ENCODE measurements at regions not wholly inside any gene's neighbourhood (a gene's known extent, or its start where the extent isn't known, plus 50 kb on each side); places are given as distances from the start of the nearest gene placed in this dataset.

GRCh38 chr22:47276450-47276820 lies 514.0 kb downstream of the TBC1D22A start:
- Mint-ChIP-seq H3K27ac (no peak overlapping the region), H3K27me3 (peaks cover 5% of the 10 kb centered on the region), H3K4me3 (no peak overlapping the region), H3K9me3 (ENCODE audit: insufficient read depth) (no peaks in the 10 kb centered on the region), H3K4me1 (no peaks in the 10 kb centered on the region)
- ATAC-seq (ENCODE audit: low read depth) (no peak), DNase-seq (no peak)
- H3K27me3 ChIP-seq (replicated peaks in 1 of 4; ENCODE audit: control extremely low read depth in 1 of 4, control insufficient read depth in 3 of 4, insufficient read depth in 4 of 4, low read length in 3 of 4) = peaks cover 0 to 3% (median 1%) of the 10 kb centered on the region in 4 experiments
- H3K9me3 ChIP-seq (ENCODE audit: control extremely low read depth in 1 of 3, control insufficient read depth in 2 of 3, insufficient read depth in 1 of 3, low read length in 2 of 3) = no peaks in the 10 kb centered on the region
- CTCF ChIA-PET = no interaction called here
- no peak overlapping the region for H3K27ac ChIP-seq (ENCODE audit: low read length in 2 of 2)
- no peaks in the 10 kb centered on the region for H4K20me1 ChIP-seq (ENCODE audit: control insufficient read depth, insufficient read depth, low read length, poor library complexity, severe bottlenecking)
- POLR2A ChIA-PET = no interaction called here
- H3K9ac ChIP-seq (ENCODE audit: low read length) = no peak overlapping the region
- no peak overlapping the region for H3K4me3 ChIP-seq (ENCODE audit: control extremely low read depth in 1 of 5, extremely low read depth in 1 of 5, insufficient read depth in 1 of 5, low read depth in 2 of 5, low read length in 4 of 5)
- intact Hi-C loops (cut with micrococcal nuclease) = no loop called here
- WGBS (ENCODE audit: insufficient coverage) = 88% methylated on average over 9 of the region's 9 CpGs
- H3K79me2 ChIP-seq (ENCODE audit: control insufficient read depth, insufficient read depth, low read length) = no peaks in the 10 kb centered on the region
- H2AFZ ChIP-seq (ENCODE audit: insufficient read depth, low read depth, low read length, poor library complexity, severe bottlenecking) = no peak overlapping the region
- no peak overlapping the region for H3K4me2 ChIP-seq (replicated peaks; ENCODE audit: low read depth, low read length, poor library complexity, severe bottlenecking)
- H3K36me3 ChIP-seq (replicated peaks in 1 of 2; ENCODE audit: control extremely low read depth in 1 of 2, control insufficient read depth in 1 of 2, extremely low read depth in 1 of 2, insufficient read depth in 2 of 2, low read length in 1 of 2) = no peaks in the 10 kb centered on the region
- H3K4me1 ChIP-seq (ENCODE audit: control insufficient read depth in 2 of 2, insufficient read depth in 2 of 2, low read length in 2 of 2) = no peaks in the 10 kb centered on the region
- no peak for TF ChIP-seq CTCF (IDR thresholded peaks at IDR 0.05)
- TF ChIP-seq EZH2 (IDR thresholded peaks at IDR 0.05; ENCODE audit: borderline replicate concordance, insufficient read depth, low read depth, low read length, poor library complexity, severe bottlenecking) = no peak

GRCh38 chr22:47275605-47276449 lies 513.4 kb downstream of the TBC1D22A start:
- H3K27me3 ChIP-seq (replicated peaks in 1 of 4; ENCODE audit: control extremely low read depth in 1 of 4, control insufficient read depth in 3 of 4, insufficient read depth in 4 of 4, low read length in 3 of 4) = peaks cover 0 to 3% (median 1%) of the 10 kb centered on the region in 4 experiments
- DNase-seq (no peak), ATAC-seq (ENCODE audit: low read depth) (no peak)
- POLR2A ChIA-PET = no interaction called here
- whole genome bisulfite sequencing (ENCODE audit: insufficient coverage) = 72% methylated on average over 10 of the region's 12 CpGs
- Mint-ChIP-seq H3K27me3 (peaks cover 5% of the 10 kb centered on the region), H3K27ac (no peak overlapping the region), H3K9me3 (ENCODE audit: insufficient read depth) (no peaks in the 10 kb centered on the region), H3K4me1 (no peaks in the 10 kb centered on the region), H3K4me3 (no peak overlapping the region)
- H3K4me1 ChIP-seq (ENCODE audit: control insufficient read depth in 2 of 2, insufficient read depth in 2 of 2, low read length in 2 of 2) = no peaks in the 10 kb centered on the region
- H4K20me1 ChIP-seq (ENCODE audit: control insufficient read depth, insufficient read depth, low read length, poor library complexity, severe bottlenecking) = no peaks in the 10 kb centered on the region
- H3K27ac ChIP-seq (ENCODE audit: low read length in 2 of 2) = no peak overlapping the region
- CTCF ChIA-PET = no interaction called here
- TF ChIP-seq CTCF (IDR thresholded peaks at IDR 0.05) (no peak), EZH2 (IDR thresholded peaks at IDR 0.05; ENCODE audit: borderline replicate concordance, insufficient read depth, low read depth, low read length, poor library complexity, severe bottlenecking) (no peak)
- no peak overlapping the region for H2AFZ ChIP-seq (ENCODE audit: insufficient read depth, low read depth, low read length, poor library complexity, severe bottlenecking)
- H3K36me3 ChIP-seq (replicated peaks in 1 of 2; ENCODE audit: control extremely low read depth in 1 of 2, control insufficient read depth in 1 of 2, extremely low read depth in 1 of 2, insufficient read depth in 2 of 2, low read length in 1 of 2) = no peaks in the 10 kb centered on the region
- H3K79me2 ChIP-seq (ENCODE audit: control insufficient read depth, insufficient read depth, low read length) = no peaks in the 10 kb centered on the region
- H3K4me2 ChIP-seq (replicated peaks; ENCODE audit: low read depth, low read length, poor library complexity, severe bottlenecking) = no peak overlapping the region
- intact Hi-C loops (cut with micrococcal nuclease) = no loop called here
- H3K9ac ChIP-seq (ENCODE audit: low read length) = no peak overlapping the region
- H3K9me3 ChIP-seq (ENCODE audit: control extremely low read depth in 1 of 3, control insufficient read depth in 2 of 3, insufficient read depth in 1 of 3, low read length in 2 of 3) = peaks cover 0 to 1% (median 0%) of the 10 kb centered on the region in 3 donors
- H3K4me3 ChIP-seq (ENCODE audit: control extremely low read depth in 1 of 5, extremely low read depth in 1 of 5, insufficient read depth in 1 of 5, low read depth in 2 of 5, low read length in 4 of 5) = no peak overlapping the region
